CD14-positive monocyte (primary cell): ENCODE measurements at regions not wholly inside any gene's neighbourhood (a gene's known extent, or its start where the extent isn't known, plus 50 kb on each side); places are given as distances from the start of the nearest gene placed in this dataset.

Experiments used
- DNase-seq, 3 donors: peaks; one replicate each; pipeline ENCODE4 v3.0.0-alpha.2; 2011 to 2022
- H2AFZ ChIP-seq: 2 replicates; pipeline ENCODE4 v1.6.0; 2012; ENCODE audit warnings: mild to moderate bottlenecking, low read depth, low read length, inconsistent platforms; ENCODE audit not compliant: insufficient read depth, poor library complexity, severe bottlenecking
- H3K27ac ChIP-seq, 2 donors: 1 replicate in 1 of 2; 2 replicates in 1 of 2; pipeline ENCODE4 v1.5.1; 2012 to 2013; ENCODE audit warnings: low read length in 2 of 2, control low read depth in 1 of 2, inconsistent platforms in 1 of 2, low read depth in 1 of 2, mild to moderate bottlenecking in 1 of 2
- H3K27me3 ChIP-seq, 2 donors: one replicate each; pipeline versions ENCODE4 v1.6.0 to v1.6.1; 2011 to 2013; ENCODE audit warnings: low read length in 2 of 2; ENCODE audit not compliant: control insufficient read depth in 2 of 2, insufficient read depth in 2 of 2
- H3K36me3 ChIP-seq, 2 donors: replicated peaks in 1 of 2; 1 replicate in 1 of 2; 2 replicates in 1 of 2; pipeline versions ENCODE4 v1.5.1 to v1.6.1; 2012 to 2013; ENCODE audit warnings: low read length in 2 of 2, control low read depth in 1 of 2, inconsistent platforms in 1 of 2, mild to moderate bottlenecking in 1 of 2; ENCODE audit not compliant: insufficient read depth in 2 of 2, control insufficient read depth in 1 of 2
- H3K4me1 ChIP-seq, 2 donors: 1 replicate in 1 of 2; 2 replicates in 1 of 2; pipeline versions ENCODE4 v1.5.1 to v1.6.1; 2012 to 2013; ENCODE audit warnings: low read length in 2 of 2, control low read depth in 1 of 2, inconsistent platforms in 1 of 2, mild to moderate bottlenecking in 1 of 2, moderate library complexity in 1 of 2; ENCODE audit not compliant: insufficient read depth in 2 of 2, control insufficient read depth in 1 of 2
- H3K4me2 ChIP-seq: replicated peaks from 2 replicates; pipeline ENCODE3; 2012; ENCODE audit warnings: low read length, moderate library complexity, mild to moderate bottlenecking; ENCODE audit not compliant: poor library complexity, severe bottlenecking; ENCODE audit errors: extremely low read depth
- H3K4me3 ChIP-seq, 3 experiments: fragments of 200-600 bp in 1 of 3; sonication (generic) in 1 of 3; replicated peaks in 1 of 3; 1 replicate in 2 of 3; 2 replicates in 1 of 3; pipeline ENCODE4 v1.5.1; 2011 to 2013; ENCODE audit warnings: low read length in 3 of 3, mild to moderate bottlenecking in 3 of 3, control low read depth in 2 of 3, low read depth in 2 of 3, inconsistent platforms in 1 of 3, moderate library complexity in 1 of 3
- H3K79me2 ChIP-seq: 2 replicates; pipeline ENCODE4 v1.6.0; 2012; ENCODE audit warnings: mild to moderate bottlenecking, control low read depth, inconsistent platforms, low read length, moderate library complexity; ENCODE audit not compliant: insufficient read depth
- H3K9ac ChIP-seq: 2 replicates; pipeline ENCODE4 v1.6.0; 2017; ENCODE audit warnings: low read length, mild to moderate bottlenecking; ENCODE audit not compliant: insufficient read depth, poor library complexity, severe bottlenecking
- H3K9me3 ChIP-seq, 2 donors: replicated peaks in 1 of 2; 1 replicate in 1 of 2; 2 replicates in 1 of 2; pipeline versions ENCODE4 v1.5.1 to v1.6.1; 2012 to 2013; ENCODE audit warnings: low read length in 2 of 2, control low read depth in 1 of 2; ENCODE audit not compliant: control insufficient read depth in 1 of 2, insufficient read depth in 1 of 2
- H4K20me1 ChIP-seq: 2 replicates; pipeline ENCODE4 v1.6.0; 2012; ENCODE audit warnings: mild to moderate bottlenecking, low read length, control low read depth, moderate library complexity; ENCODE audit not compliant: insufficient read depth
- H3K27ac Mint-ChIP-seq, 7 donors: one replicate each; pipeline ENCODE4 v1.8.0; 2020; ENCODE audit warnings: mild to moderate bottlenecking in 7 of 7, mixed read lengths in 7 of 7, moderate library complexity in 6 of 7, inconsistent platforms in 2 of 7
- H3K27me3 Mint-ChIP-seq, 3 donors: one replicate each; pipeline ENCODE4 v1.8.0; 2021 to 2022; ENCODE audit warnings: low read depth in 3 of 3, mild to moderate bottlenecking in 3 of 3, mixed read lengths in 3 of 3, moderate library complexity in 3 of 3, inconsistent platforms in 1 of 3
- H3K36me3 Mint-ChIP-seq, 2 donors: one replicate each; pipeline ENCODE4 v1.8.0; 2020; ENCODE audit warnings: mixed read lengths in 2 of 2, inconsistent platforms in 1 of 2, mild to moderate bottlenecking in 1 of 2
- H3K4me1 Mint-ChIP-seq: one replicate; pipeline ENCODE4 v1.8.0; 2020; ENCODE audit warnings: mild to moderate bottlenecking, mixed read lengths
- H3K4me3 Mint-ChIP-seq, 2 donors: one replicate each; pipeline ENCODE4 v1.8.0; 2020; ENCODE audit warnings: mild to moderate bottlenecking in 2 of 2, mixed read lengths in 2 of 2, moderate library complexity in 1 of 2
- H3K9me3 Mint-ChIP-seq, 7 donors: one replicate each; pipeline ENCODE4 v1.8.0; 2020 to 2022; ENCODE audit warnings: mixed read lengths in 7 of 7, mild to moderate bottlenecking in 6 of 7, moderate library complexity in 6 of 7, inconsistent platforms in 2 of 7
- CTCF ChIP-seq: fragments of 200-600 bp; IDR thresholded peaks from one replicate; pipeline ENCODE4 v1.8.0; 2022; ENCODE audit warnings: antibody characterized with exemption, mild to moderate bottlenecking
- WGBS: methylation state at CpG from one replicate; pipeline ENCODE4 v1.1.5; 2013; ENCODE audit warnings: missing lambda C conversion rate; ENCODE audit not compliant: insufficient coverage; 5-methylcytosine and 5-hydroxymethylcytosine counted together
- intact Hi-C, 2 donors: fragments of 100-400 bp; cut with micrococcal nuclease; formaldehyde crosslinking; loops; one replicate each; pipeline versions ENCODE4 v1.15.0 to v1.15.1; 2023

GRCh38 chr3:7881946-7882345 lies 619.7 kb upstream of the LMCD1 start:
- Histone ChIP-seq H3K79me2 (no peaks in the 10 kb centered on the region), H3K4me3 (no peak overlapping the region), H3K36me3 (no peaks in the 10 kb centered on the region), H3K4me1 (no peaks in the 10 kb centered on the region), H3K4me2 (no peak overlapping the region), H3K9me3 (peaks cover 7 to 14% of the 10 kb centered on the region in 2 donors), H3K27me3 (no peaks in the 10 kb centered on the region), H4K20me1 (no peaks in the 10 kb centered on the region), H2AFZ (no peak overlapping the region), H3K9ac (no peak overlapping the region), H3K27ac (no peak overlapping the region)
- 83% methylated on average over 1 of the region's 2 CpGs for WGBS
- DNase-seq: no peak
- Mint-ChIP-seq H3K27ac (no peak overlapping the region), H3K4me3 (no peak overlapping the region), H3K4me1 (no peaks in the 10 kb centered on the region), H3K36me3 (no peaks in the 10 kb centered on the region), H3K9me3 (peaks cover 4 to 20% (median 14%) of the 10 kb centered on the region in 7 donors), H3K27me3 (peaks cover 0 to 3% (median 1%) of the 10 kb centered on the region in 3 donors)
- intact Hi-C loops: no loop called here
- no peak for TF ChIP-seq CTCF

GRCh38 chr3:7897655-7898054 lies 604.0 kb upstream of the LMCD1 start:
- no peaks in the 10 kb centered on the region for H3K4me1 ChIP-seq
- H3K27me3 ChIP-seq: no peaks in the 10 kb centered on the region
- 97% methylated on average over 4 of the region's 5 CpGs for WGBS
- H3K9me3 ChIP-seq: peaks cover 13 to 16% of the 10 kb centered on the region in 2 donors
- TF ChIP-seq CTCF: no peak
- no peaks in the 10 kb centered on the region for H3K36me3 ChIP-seq
- H3K4me3 ChIP-seq: no peak overlapping the region
- H3K4me2 ChIP-seq: no peak overlapping the region
- no peak overlapping the region for H2AFZ ChIP-seq
- no peak overlapping the region for H3K27ac Mint-ChIP-seq
- H3K9me3 Mint-ChIP-seq: peaks cover 2 to 10% (median 7%) of the 10 kb centered on the region in 7 donors
- no peak overlapping the region for H3K27ac ChIP-seq
- H3K9ac ChIP-seq: no peak overlapping the region
- H3K4me1 Mint-ChIP-seq: no peaks in the 10 kb centered on the region
- H4K20me1 ChIP-seq: no peaks in the 10 kb centered on the region
- H3K79me2 ChIP-seq: no peaks in the 10 kb centered on the region
- no peak overlapping the region for H3K4me3 Mint-ChIP-seq
- peaks cover 0 to 2% (median 0%) of the 10 kb centered on the region in 3 donors for H3K27me3 Mint-ChIP-seq
- no peaks in the 10 kb centered on the region for H3K36me3 Mint-ChIP-seq
- intact Hi-C loops: no loop called here
- DNase-seq: no peak
